ENCODE measurements at regions not wholly inside any gene's neighbourhood (a gene's known extent, or its start where the extent isn't known, plus 50 kb on each side); places are given as distances from the start of the nearest gene placed in this dataset.

- peak; percentile 26 for DNase-seq
Observed at GRCh38 chr7:63008366-63008765, 990.3 kb upstream of the ZNF722 start.

- no peak for DNase-seq
Observed at GRCh38 chr7:63009771-63010170, 988.9 kb upstream of the ZNF722 start.

- no peak for DNase-seq
Observed at GRCh38 chr7:63012633-63013183, 985.9 kb upstream of the ZNF722 start.

GRCh38 chr7:63014792-63015191 lies 983.9 kb upstream of the ZNF722 start:
- no peak for DNase-seq

GRCh38 chr7:63023182-63023787 lies 975.4 kb upstream of the ZNF722 start:
- DNase-seq, result peak; percentile 8

- no peak for DNase-seq
Observed at GRCh38 chr7:63024446-63024845, 974.2 kb upstream of the ZNF722 start.

GRCh38 chr7:63025815-63026214 lies 972.8 kb upstream of the ZNF722 start:
- DNase-seq, result no peak

- no peak for DNase-seq
Observed at GRCh38 chr7:63027075-63027474, 971.6 kb upstream of the ZNF722 start.

- no peak for DNase-seq
Observed at GRCh38 chr7:63028376-63029206, 970.1 kb upstream of the ZNF722 start.

GRCh38 chr7:63029207-63029522 lies 969.5 kb upstream of the ZNF722 start:
- no peak for DNase-seq

- no peak for DNase-seq
Observed at GRCh38 chr7:63030061-63030460, 968.6 kb upstream of the ZNF722 start.

- DNase-seq, result no peak
Observed at GRCh38 chr7:63031838-63032436, 966.7 kb upstream of the ZNF722 start.

- no peak for DNase-seq
Observed at GRCh38 chr7:63037242-63037641, 961.4 kb upstream of the ZNF722 start.

GRCh38 chr7:63038987-63039386 lies 959.7 kb upstream of the ZNF722 start:
- DNase-seq, result no peak

GRCh38 chr7:63039882-63040281 lies 958.8 kb upstream of the ZNF722 start:
- DNase-seq, result no peak

GRCh38 chr7:63040336-63040735 lies 958.3 kb upstream of the ZNF722 start:
- no peak for DNase-seq

- no peak for DNase-seq
Observed at GRCh38 chr7:63040966-63041610, 957.6 kb upstream of the ZNF722 start.

GRCh38 chr7:63041786-63042185 lies 956.9 kb upstream of the ZNF722 start:
- DNase-seq, result no peak

- DNase-seq, result no peak
Observed at GRCh38 chr7:63042730-63043511, 955.7 kb upstream of the ZNF722 start.

- no peak for DNase-seq
Observed at GRCh38 chr7:63043657-63044543, 954.7 kb upstream of the ZNF722 start.

GRCh38 chr7:63044721-63045120 lies 953.9 kb upstream of the ZNF722 start:
- no peak for DNase-seq

GRCh38 chr7:63045575-63045974 lies 953.1 kb upstream of the ZNF722 start:
- DNase-seq, result no peak

Measured in DMS53 (cell line).